Renal pelvis (tissue), 1 donor: ENCODE measurements at regions not wholly inside any gene's neighbourhood (a gene's known extent, or its start where the extent isn't known, plus 50 kb on each side); places are given as distances from the start of the nearest gene placed in this dataset.
"Not testable (repeated sequence)": the region's sequence is repeated elsewhere in the genome, so short reads cannot be mapped to it uniquely, and the experiment has no call there.

Experiments used
- DNase-seq: peaks from one replicate; pipeline ENCODE4 v3.0.0-alpha.2; 2013

GRCh38 chr20:40278673-40279072 is 410.4 kb downstream of the MAFB start:
- DNase-seq, result no peak

GRCh38 chr20:40276301-40276700 is 412.7 kb downstream of the MAFB start:
- DNase-seq, result no peak

GRCh38 chr20:40275738-40276137 is 413.3 kb downstream of the MAFB start:
- no peak for DNase-seq

- DNase-seq, result no peak
These were observed 414.0 kb downstream of the MAFB start for GRCh38 chr20:40274912-40275533.

- not testable (repeated sequence) for DNase-seq
These were observed 419.8 kb downstream of the MAFB start for GRCh38 chr20:40269274-40269673.

GRCh38 chr20:40268321-40269075 is 420.5 kb downstream of the MAFB start:
- no peak for DNase-seq

GRCh38 chr20:40265825-40266533 is 423.1 kb downstream of the MAFB start:
- DNase-seq, result no peak

GRCh38 chr20:40262219-40262618 is 426.8 kb downstream of the MAFB start:
- DNase-seq, result no peak

- DNase-seq, result no peak
These were observed 430.1 kb downstream of the MAFB start for GRCh38 chr20:40258931-40259330.

GRCh38 chr20:40257763-40258162 is 431.3 kb downstream of the MAFB start:
- no peak for DNase-seq

GRCh38 chr20:40255365-40255764 is 433.7 kb downstream of the MAFB start:
- no peak for DNase-seq

GRCh38 chr20:40254023-40254772 is 434.8 kb downstream of the MAFB start:
- DNase-seq, result no peak

- DNase-seq, result no peak
These were observed 437.6 kb downstream of the MAFB start for GRCh38 chr20:40251284-40251932.

GRCh38 chr20:40249805-40250204 is 439.2 kb downstream of the MAFB start:
- DNase-seq, result no peak

GRCh38 chr20:40245829-40246228 is 443.2 kb downstream of the MAFB start:
- no peak for DNase-seq

GRCh38 chr20:40244286-40244685 is 444.8 kb downstream of the MAFB start:
- DNase-seq, result no peak

- no peak for DNase-seq
These were observed 447.3 kb downstream of the MAFB start for GRCh38 chr20:40241596-40242343.

GRCh38 chr20:40238511-40238910 is 450.5 kb downstream of the MAFB start:
- DNase-seq, result no peak

- DNase-seq, result no peak
These were observed 454.4 kb downstream of the MAFB start for GRCh38 chr20:40234593-40234992.

- DNase-seq, result no peak
These were observed 455.6 kb downstream of the MAFB start for GRCh38 chr20:40233406-40233805.

GRCh38 chr20:40232756-40233155 is 456.3 kb downstream of the MAFB start:
- DNase-seq, result no peak
